HG02610 (cell line): ENCODE measurements at regions not wholly inside any gene's neighbourhood (a gene's known extent, or its start where the extent isn't known, plus 50 kb on each side); places are given as distances from the start of the nearest gene placed in this dataset.

Experiments used
- ATAC-seq: cut with Tn5 transposase; IDR thresholded peaks from one replicate; pipeline ENCODE4 v1.9.1; 2021; ENCODE audit warnings: mild to moderate bottlenecking, moderate library complexity; ENCODE audit not compliant: unreplicated experiment

DNA sequence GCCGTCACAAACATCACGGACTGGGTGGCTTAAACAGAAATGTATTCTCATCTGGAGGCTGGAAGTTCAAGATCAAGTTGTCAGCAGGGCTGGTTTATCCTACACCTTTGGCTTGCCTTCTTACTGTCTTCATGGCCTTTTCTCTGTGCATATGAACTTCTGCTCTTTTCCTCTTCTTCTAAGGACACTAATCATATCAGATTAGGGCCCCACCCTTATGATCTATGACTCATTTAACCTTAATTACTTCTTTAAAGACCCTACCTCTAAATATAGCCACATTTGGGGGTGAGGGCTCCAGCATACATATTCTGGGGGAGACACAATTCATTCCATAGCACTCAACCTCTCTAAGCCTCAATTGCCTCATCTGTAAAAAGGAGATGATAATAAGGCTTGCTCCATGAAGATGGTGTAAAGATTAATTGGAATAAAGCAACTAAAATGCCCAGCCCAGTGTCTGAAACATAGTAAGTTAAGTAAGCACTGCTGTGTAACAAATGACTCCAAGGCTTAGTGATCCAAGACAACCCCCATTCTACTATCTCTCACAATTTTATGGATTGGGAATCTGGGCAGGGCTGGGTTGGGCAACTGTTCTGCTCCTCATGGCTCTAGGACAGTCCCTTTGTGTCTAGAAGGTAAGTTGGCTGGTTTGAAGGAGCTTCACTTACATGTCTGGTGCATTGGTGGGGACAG, 119.8 kb downstream of the BANF2 start:
- no peak for ATAC-seq

- ATAC-seq, result no peak
Measured at GRCh38 chr20:17818187-17818586, 118.4 kb downstream of the BANF2 start.

DNA sequence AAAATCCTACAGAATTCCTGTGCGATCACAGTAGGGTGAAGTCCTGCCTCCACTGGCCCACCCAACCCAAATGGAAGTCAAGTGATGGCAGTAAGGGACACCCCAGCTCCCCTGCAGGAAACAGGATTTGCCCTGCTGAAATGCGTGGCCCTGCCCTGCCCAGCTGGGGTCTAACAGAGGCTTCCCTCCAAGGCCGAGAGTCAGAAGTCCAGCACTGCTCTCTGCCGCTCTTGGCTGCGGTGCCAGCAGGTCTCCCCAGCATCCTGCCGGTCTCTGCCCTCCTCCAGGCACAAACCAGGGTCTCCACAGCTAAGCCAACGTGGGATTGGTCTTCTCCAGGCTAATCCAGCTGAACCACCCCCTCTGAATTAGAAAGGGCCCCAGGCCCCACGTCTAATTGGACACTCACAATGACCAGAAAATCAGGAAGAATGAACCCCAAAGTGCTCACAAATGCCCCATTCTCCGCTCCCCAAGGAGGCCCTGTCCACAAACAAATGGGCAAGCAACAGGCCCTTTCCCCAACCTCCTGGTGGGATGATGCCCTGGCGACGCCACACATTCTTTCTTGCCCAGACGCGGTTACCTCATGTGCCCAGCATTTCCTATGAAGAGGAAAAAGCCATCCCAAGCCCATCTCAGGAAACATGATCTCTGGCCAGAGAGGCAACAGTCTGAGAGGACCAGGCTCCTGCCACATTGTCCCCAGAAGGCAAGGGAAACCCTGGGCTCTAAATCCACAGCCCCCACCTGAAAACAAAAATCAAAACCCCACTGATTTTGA, 117.2 kb downstream of the BANF2 start:
- no peak for ATAC-seq

- no peak for ATAC-seq
Measured at GRCh38 chr20:17811628-17811965, 111.8 kb downstream of the BANF2 start.

GRCh38 chr20:17810847-17811627, 111.3 kb downstream of the BANF2 start:
- no peak for ATAC-seq

- no peak for ATAC-seq
Measured at GRCh38 chr20:17810062-17810631, 110.4 kb downstream of the BANF2 start.

DNA sequence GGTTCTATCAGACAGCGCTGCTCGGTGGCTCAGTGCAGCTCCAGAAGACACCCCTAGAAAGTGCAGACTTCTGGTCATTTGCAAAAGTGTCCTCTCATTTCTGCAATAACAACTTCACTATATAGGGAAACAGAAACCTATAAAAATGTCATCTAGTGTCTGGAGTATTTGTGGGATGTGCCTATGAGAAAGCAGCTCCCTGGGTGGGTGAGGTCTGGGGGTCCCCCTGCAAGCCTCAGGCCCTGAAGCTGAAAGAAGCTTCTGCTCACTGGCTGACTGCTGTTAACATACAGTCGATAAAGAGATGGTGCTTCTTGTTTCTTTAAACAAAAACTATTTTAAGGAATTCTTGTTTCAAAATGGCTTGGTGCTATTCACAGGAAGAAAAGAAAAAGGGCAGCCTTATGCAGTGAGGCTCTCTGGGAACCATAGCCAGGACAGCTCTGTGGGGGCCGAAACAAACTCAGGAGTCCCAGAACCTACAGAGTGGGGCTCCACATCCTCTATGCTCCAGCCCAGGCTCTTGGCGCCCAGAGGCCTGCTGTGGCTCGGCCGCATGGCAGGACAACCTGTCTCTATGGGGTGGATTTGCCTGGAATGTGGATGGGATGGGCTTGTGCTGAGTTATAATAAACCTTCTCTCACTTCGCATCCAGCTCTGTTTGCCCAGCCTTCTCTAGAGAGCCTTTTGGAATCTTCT, 109.7 kb downstream of the BANF2 start:
- ATAC-seq, result no peak

DNA sequence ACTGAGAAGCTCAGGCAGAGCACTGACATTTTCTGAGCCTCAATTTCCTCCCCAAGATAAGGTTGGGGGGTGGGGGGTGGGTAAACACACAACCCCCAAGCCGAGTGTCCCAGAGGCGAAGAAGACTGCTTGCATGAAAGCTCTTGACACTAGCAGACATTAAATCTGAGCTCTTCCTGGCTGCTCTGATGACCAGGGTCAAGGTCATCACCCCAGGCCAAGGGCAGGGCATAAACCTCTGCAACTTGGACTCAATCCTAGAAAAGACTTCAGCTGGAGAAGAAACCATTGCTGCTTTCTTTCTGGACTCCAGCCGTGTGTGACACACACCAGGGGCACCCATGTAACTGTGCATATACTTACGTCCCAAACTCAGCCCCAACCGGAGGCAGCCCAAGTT, 109.0 kb downstream of the BANF2 start:
- ATAC-seq, result no peak

DNA sequence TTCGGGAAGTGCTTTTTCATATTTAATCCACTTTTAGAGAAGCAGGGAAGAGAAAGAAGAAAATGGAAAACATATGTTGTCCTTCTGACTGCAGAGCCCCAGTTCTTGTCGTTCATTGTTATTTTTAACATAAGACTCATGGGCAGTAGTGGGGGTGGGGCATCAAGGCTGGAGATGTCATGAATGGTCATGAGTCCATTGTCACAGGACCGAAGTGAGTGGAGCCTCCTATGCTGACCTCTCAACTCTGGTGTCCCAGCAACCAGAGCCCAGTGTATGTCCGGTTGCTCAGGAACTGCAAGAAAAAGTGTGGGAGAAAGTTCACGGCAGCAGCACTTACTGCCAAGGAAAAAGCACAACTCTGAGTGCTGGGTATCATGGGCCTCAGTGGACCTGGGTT, 108.6 kb downstream of the BANF2 start:
- ATAC-seq, result no peak

- no peak for ATAC-seq
Measured at GRCh38 chr20:17807651-17808050, 107.9 kb downstream of the BANF2 start.

DNA sequence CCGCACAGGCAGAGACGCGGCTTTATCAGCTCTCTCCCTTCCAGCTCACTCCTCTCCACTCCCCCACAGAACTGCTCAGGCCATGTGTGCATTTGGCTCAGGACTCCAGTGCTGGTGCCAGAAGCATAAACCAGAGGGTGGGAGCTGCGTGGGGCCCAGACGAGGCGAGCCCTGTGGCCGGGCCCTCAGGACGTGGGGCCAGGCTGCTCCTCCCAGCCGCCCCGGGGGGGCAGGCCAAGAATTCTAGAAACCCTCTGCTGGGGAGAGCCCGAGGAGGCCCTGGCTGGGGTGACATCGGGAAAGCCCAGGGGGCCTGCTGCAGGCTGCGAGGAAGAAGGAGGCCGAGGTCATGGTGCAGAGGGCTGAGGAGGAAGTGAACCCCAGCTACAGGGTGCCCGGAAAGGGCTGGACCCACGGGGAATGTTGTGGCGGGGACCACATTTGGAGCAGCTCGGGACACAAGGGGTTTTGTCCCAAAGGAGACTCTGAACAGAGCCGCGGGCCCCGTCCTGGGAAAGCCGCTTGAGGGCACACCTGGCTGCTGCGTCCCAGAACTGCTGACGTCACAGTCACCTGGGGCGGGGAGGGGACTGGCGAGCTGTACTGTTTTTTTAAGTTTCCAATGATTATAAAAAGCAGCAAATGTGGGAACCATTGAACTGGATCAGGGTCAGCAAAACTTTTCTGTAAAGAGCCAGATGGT, 107.1 kb downstream of the BANF2 start:
- ATAC-seq, result no peak

- ATAC-seq, result no peak
Measured at GRCh38 chr20:17806107-17806506, 106.3 kb downstream of the BANF2 start.

DNA sequence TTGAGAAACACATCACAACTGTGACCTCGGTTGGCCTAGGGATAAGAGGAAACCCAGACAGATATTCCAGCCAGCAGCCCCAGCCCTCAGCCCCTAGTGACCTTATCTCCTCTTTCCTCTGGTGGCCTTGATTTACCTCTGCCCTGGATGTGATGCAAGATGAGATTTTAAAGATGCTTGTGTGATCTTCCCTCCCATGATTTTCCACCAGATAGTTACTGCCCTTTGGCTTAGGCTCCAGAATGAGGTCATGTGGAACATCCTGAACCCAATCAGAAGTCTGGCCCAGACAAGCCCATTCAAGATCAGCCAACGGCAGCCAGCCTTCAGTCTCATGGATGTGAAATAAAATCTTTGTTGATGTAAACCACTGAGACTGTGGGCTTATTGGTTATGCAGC, 104.0 kb downstream of the BANF2 start:
- no peak for ATAC-seq

DNA sequence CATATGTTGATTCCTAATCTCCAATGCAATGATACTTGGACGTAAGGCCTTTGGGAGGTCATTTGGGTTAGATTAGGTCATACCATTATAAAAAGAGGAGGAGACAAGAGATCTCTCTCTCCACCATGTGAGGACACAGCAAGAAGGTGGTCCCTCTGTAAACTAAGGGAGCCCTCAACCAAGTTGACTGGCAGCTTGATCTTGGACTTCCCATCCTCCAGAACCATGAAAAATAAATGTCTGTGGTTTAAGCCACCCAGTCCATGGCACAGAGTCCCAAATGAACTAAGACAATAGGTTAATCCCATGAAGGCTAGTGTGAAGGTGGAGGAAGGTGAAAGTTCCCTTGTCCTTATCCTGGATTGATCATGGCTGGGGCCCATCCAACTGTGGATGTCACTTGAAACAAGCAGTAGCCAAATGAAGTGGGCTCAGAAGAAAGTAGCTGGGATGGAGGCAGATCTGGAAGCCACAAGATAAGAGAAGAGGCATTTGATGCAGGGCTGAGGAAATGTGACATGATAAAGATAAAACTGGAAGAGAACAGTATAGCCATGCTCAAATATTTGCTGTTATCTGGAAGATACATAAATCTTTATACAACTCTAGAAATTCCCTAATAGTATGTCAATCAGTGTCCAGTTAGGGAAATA, 99.9 kb downstream of the BANF2 start:
- ATAC-seq, result no peak

- no peak for ATAC-seq
Measured at GRCh38 chr20:17798601-17799000, 98.8 kb downstream of the BANF2 start.

- ATAC-seq, result no peak
Measured at GRCh38 chr20:17797579-17797978, 97.8 kb downstream of the BANF2 start.

- ATAC-seq, result no peak
Measured at GRCh38 chr20:17797161-17797560, 97.4 kb downstream of the BANF2 start.

- ATAC-seq, result no peak
Measured at GRCh38 chr20:17796091-17796563, 96.4 kb downstream of the BANF2 start.

- no peak for ATAC-seq
Measured at GRCh38 chr20:17795501-17796071, 95.8 kb downstream of the BANF2 start.
